RWPE2 (cell line): ENCODE measurements at regions not wholly inside any gene's neighbourhood (a gene's known extent, or its start where the extent isn't known, plus 50 kb on each side); places are given as distances from the start of the nearest gene placed in this dataset.

Experiments used
- ATAC-seq: fragments of 200-7000 bp; cut with Tn5 transposase; 3 replicates; pipeline ENCODE4 v1.9.1; 2021; ENCODE audit warnings: low read depth
- DNase-seq: peaks from one replicate; pipeline ENCODE4 v3.0.0-alpha.2; 2020; ENCODE audit warnings: low spot score
- H3K27ac ChIP-seq: fragments of 450-650 bp; 2 replicates; pipeline ENCODE4 v1.5.1; 2017; ENCODE audit warnings: mild to moderate bottlenecking; ENCODE audit not compliant: poor library complexity, severe bottlenecking
- H3K27me3 ChIP-seq: fragments of 250-450 bp; sonication (Bioruptor Pico); 2 replicates; pipeline ENCODE4 v1.5.1; 2021; ENCODE audit warnings: mild to moderate bottlenecking, moderate library complexity; ENCODE audit not compliant: insufficient read depth, poor library complexity, severe bottlenecking
- H3K36me3 ChIP-seq: fragments of 250-450 bp; sonication (Bioruptor Pico); 2 replicates; pipeline ENCODE4 v1.5.1; 2020; ENCODE audit warnings: low read depth, mild to moderate bottlenecking, moderate library complexity
- H3K4me1 ChIP-seq: fragments of 250-450 bp; sonication (Bioruptor Pico); 2 replicates; pipeline ENCODE4 v1.5.1; 2021; ENCODE audit warnings: mild to moderate bottlenecking, moderate library complexity; ENCODE audit not compliant: insufficient read depth, poor library complexity, severe bottlenecking
- H3K4me3 ChIP-seq: fragments of 250-450 bp; sonication (Bioruptor Pico); 2 replicates; pipeline ENCODE4 v1.5.1; 2021; ENCODE audit warnings: mild to moderate bottlenecking, moderate library complexity; ENCODE audit not compliant: severe bottlenecking
- H3K9me3 ChIP-seq: fragments of 250-450 bp; sonication (Bioruptor Pico); 2 replicates; pipeline ENCODE4 v1.5.1; 2021; ENCODE audit warnings: mild to moderate bottlenecking, moderate library complexity; ENCODE audit not compliant: severe bottlenecking
- CTCF ChIP-seq: fragments of 450-650 bp; IDR thresholded peaks from one replicate; pipeline ENCODE4 v1.5.1; 2017; ENCODE audit warnings: mild to moderate bottlenecking, moderate library complexity; ENCODE audit not compliant: poor library complexity, severe bottlenecking

GRCh38 chr3:88231632-88232031, 81.9 kb downstream of the C3orf38 start:
- no peak overlapping the region for H3K27ac ChIP-seq
- DNase-seq (no peak), ATAC-seq (no peak)
- no peaks in the 10 kb centered on the region for H3K27me3 ChIP-seq
- no peaks in the 10 kb centered on the region for H3K9me3 ChIP-seq
- H3K4me1 ChIP-seq: peaks cover 10% of the 10 kb centered on the region
- no peaks in the 10 kb centered on the region for H3K36me3 ChIP-seq
- no peak overlapping the region for H3K4me3 ChIP-seq
- no peak for TF ChIP-seq CTCF

- ATAC-seq: peak; percentile 55; the same call in 1 of the 3 replicates
- Histone ChIP-seq H3K4me3 (no peak overlapping the region), H3K27ac (no peak overlapping the region), H3K27me3 (no peaks in the 10 kb centered on the region), H3K36me3 (no peaks in the 10 kb centered on the region), H3K9me3 (no peaks in the 10 kb centered on the region), H3K4me1 (peaks cover 10% of the 10 kb centered on the region)
- no peak for DNase-seq
- no peak for TF ChIP-seq CTCF
These were observed 85.3 kb downstream of the C3orf38 start for GRCh38 chr3:88235102-88235501.

- H3K9me3 ChIP-seq: no peaks in the 10 kb centered on the region
These were observed 90.1 kb downstream of the C3orf38 start for GRCh38 chr3:88239870-88240269.

GRCh38 chr3:88248658-88249057, 98.9 kb downstream of the C3orf38 start:
- no peaks in the 10 kb centered on the region for H3K4me1 ChIP-seq
- ATAC-seq (no peak), DNase-seq (no peak)
- H3K9me3 ChIP-seq: no peaks in the 10 kb centered on the region
- no peak overlapping the region for H3K4me3 ChIP-seq
- no peak for TF ChIP-seq CTCF
- H3K36me3 ChIP-seq: no peaks in the 10 kb centered on the region
- no peaks in the 10 kb centered on the region for H3K27me3 ChIP-seq
- no peak overlapping the region for H3K27ac ChIP-seq

More at GRCh38 chr3:88239870-88240269, 90.1 kb downstream of the C3orf38 start:
- ATAC-seq: no peak
- Histone ChIP-seq H3K27ac (no peak overlapping the region), H3K36me3 (no peaks in the 10 kb centered on the region), H3K27me3 (no peaks in the 10 kb centered on the region), H3K4me1 (peaks cover 3% of the 10 kb centered on the region), H3K4me3 (no peak overlapping the region)
- no peak for TF ChIP-seq CTCF
- DNase-seq: no peak

- Histone ChIP-seq H3K4me1 (no peaks in the 10 kb centered on the region), H3K9me3 (no peaks in the 10 kb centered on the region), H3K27ac (no peak overlapping the region), H3K27me3 (peaks cover 3% of the 10 kb centered on the region), H3K4me3 (no peak overlapping the region), H3K36me3 (no peaks in the 10 kb centered on the region)
- no peak for ATAC-seq
- no peak for TF ChIP-seq CTCF
- DNase-seq: no peak
These were observed 109.3 kb downstream of the C3orf38 start for GRCh38 chr3:88259045-88259444.
